ENCODE measurements at regions not wholly inside any gene's neighbourhood (a gene's known extent, or its start where the extent isn't known, plus 50 kb on each side); places are given as distances from the start of the nearest gene placed in this dataset.

DNA sequence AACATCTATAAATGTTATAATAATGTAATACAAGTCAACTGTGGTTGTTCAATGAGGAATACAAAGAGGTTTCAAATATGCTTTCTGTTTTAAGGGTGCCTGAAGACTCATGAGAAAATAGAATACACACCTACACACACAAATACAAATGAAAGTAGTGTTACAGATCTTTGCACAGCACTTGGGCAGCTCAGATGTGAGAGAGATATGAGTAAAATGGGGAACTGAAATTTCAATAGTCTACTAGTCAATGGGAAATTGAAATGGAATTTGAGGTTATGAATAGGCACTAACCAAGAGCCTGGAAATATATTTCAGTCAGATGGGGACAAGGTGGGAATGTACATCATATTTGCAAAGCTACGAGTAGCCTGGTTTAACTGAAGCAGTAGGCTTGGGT lies 96.6 kb downstream of the ISL1 start:
- TF ChIP-seq, protein P1, sequence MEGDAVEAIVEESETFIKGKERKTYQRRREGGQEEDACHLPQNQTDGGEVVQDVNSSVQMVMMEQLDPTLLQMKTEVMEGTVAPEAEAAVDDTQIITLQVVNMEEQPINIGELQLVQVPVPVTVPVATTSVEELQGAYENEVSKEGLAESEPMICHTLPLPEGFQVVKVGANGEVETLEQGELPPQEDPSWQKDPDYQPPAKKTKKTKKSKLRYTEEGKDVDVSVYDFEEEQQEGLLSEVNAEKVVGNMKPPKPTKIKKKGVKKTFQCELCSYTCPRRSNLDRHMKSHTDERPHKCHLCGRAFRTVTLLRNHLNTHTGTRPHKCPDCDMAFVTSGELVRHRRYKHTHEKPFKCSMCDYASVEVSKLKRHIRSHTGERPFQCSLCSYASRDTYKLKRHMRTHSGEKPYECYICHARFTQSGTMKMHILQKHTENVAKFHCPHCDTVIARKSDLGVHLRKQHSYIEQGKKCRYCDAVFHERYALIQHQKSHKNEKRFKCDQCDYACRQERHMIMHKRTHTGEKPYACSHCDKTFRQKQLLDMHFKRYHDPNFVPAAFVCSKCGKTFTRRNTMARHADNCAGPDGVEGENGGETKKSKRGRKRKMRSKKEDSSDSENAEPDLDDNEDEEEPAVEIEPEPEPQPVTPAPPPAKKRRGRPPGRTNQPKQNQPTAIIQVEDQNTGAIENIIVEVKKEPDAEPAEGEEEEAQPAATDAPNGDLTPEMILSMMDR (conservative IDR thresholded peaks at IDR 0.05; ENCODE audit: low read depth in 2 of 2), result no peak
- TF ChIP-seq CREB1 (CRISPR knock-in tag; IDR thresholded peaks at IDR 0.05; ENCODE audit: low read depth) (no peak), EZH2phosphoT487 (IDR thresholded peaks at IDR 0.05; ENCODE audit: unreplicated experiment) (no peak), EZH2 (IDR thresholded peaks at IDR 0.05; ENCODE audit: low read depth, unreplicated experiment) (no peak), POLR2AphosphoS5 (IDR thresholded peaks at IDR 0.05; ENCODE audit: low read depth) (no peak), ZNF331 (CRISPR knock-in tag; IDR thresholded peaks at IDR 0.05; ENCODE audit: low read depth) (no peak), ZNF114 (CRISPR knock-in tag; IDR thresholded peaks at IDR 0.05) (no peak), NANOG (IDR thresholded peaks at IDR 0.05; ENCODE audit: borderline replicate concordance) (no peak), JUNB (IDR thresholded peaks at IDR 0.05; ENCODE audit: unreplicated experiment) (no peak), STAT1 (IDR thresholded peaks at IDR 0.05; ENCODE audit: unreplicated experiment) (no peak)
- TF ChIP-seq, protein P2, sequence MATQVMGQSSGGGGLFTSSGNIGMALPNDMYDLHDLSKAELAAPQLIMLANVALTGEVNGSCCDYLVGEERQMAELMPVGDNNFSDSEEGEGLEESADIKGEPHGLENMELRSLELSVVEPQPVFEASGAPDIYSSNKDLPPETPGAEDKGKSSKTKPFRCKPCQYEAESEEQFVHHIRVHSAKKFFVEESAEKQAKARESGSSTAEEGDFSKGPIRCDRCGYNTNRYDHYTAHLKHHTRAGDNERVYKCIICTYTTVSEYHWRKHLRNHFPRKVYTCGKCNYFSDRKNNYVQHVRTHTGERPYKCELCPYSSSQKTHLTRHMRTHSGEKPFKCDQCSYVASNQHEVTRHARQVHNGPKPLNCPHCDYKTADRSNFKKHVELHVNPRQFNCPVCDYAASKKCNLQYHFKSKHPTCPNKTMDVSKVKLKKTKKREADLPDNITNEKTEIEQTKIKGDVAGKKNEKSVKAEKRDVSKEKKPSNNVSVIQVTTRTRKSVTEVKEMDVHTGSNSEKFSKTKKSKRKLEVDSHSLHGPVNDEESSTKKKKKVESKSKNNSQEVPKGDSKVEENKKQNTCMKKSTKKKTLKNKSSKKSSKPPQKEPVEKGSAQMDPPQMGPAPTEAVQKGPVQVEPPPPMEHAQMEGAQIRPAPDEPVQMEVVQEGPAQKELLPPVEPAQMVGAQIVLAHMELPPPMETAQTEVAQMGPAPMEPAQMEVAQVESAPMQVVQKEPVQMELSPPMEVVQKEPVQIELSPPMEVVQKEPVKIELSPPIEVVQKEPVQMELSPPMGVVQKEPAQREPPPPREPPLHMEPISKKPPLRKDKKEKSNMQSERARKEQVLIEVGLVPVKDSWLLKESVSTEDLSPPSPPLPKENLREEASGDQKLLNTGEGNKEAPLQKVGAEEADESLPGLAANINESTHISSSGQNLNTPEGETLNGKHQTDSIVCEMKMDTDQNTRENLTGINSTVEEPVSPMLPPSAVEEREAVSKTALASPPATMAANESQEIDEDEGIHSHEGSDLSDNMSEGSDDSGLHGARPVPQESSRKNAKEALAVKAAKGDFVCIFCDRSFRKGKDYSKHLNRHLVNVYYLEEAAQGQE (IDR thresholded peaks at IDR 0.05; ENCODE audit: unreplicated experiment), result no peak
- TF ChIP-seq, protein P3, sequence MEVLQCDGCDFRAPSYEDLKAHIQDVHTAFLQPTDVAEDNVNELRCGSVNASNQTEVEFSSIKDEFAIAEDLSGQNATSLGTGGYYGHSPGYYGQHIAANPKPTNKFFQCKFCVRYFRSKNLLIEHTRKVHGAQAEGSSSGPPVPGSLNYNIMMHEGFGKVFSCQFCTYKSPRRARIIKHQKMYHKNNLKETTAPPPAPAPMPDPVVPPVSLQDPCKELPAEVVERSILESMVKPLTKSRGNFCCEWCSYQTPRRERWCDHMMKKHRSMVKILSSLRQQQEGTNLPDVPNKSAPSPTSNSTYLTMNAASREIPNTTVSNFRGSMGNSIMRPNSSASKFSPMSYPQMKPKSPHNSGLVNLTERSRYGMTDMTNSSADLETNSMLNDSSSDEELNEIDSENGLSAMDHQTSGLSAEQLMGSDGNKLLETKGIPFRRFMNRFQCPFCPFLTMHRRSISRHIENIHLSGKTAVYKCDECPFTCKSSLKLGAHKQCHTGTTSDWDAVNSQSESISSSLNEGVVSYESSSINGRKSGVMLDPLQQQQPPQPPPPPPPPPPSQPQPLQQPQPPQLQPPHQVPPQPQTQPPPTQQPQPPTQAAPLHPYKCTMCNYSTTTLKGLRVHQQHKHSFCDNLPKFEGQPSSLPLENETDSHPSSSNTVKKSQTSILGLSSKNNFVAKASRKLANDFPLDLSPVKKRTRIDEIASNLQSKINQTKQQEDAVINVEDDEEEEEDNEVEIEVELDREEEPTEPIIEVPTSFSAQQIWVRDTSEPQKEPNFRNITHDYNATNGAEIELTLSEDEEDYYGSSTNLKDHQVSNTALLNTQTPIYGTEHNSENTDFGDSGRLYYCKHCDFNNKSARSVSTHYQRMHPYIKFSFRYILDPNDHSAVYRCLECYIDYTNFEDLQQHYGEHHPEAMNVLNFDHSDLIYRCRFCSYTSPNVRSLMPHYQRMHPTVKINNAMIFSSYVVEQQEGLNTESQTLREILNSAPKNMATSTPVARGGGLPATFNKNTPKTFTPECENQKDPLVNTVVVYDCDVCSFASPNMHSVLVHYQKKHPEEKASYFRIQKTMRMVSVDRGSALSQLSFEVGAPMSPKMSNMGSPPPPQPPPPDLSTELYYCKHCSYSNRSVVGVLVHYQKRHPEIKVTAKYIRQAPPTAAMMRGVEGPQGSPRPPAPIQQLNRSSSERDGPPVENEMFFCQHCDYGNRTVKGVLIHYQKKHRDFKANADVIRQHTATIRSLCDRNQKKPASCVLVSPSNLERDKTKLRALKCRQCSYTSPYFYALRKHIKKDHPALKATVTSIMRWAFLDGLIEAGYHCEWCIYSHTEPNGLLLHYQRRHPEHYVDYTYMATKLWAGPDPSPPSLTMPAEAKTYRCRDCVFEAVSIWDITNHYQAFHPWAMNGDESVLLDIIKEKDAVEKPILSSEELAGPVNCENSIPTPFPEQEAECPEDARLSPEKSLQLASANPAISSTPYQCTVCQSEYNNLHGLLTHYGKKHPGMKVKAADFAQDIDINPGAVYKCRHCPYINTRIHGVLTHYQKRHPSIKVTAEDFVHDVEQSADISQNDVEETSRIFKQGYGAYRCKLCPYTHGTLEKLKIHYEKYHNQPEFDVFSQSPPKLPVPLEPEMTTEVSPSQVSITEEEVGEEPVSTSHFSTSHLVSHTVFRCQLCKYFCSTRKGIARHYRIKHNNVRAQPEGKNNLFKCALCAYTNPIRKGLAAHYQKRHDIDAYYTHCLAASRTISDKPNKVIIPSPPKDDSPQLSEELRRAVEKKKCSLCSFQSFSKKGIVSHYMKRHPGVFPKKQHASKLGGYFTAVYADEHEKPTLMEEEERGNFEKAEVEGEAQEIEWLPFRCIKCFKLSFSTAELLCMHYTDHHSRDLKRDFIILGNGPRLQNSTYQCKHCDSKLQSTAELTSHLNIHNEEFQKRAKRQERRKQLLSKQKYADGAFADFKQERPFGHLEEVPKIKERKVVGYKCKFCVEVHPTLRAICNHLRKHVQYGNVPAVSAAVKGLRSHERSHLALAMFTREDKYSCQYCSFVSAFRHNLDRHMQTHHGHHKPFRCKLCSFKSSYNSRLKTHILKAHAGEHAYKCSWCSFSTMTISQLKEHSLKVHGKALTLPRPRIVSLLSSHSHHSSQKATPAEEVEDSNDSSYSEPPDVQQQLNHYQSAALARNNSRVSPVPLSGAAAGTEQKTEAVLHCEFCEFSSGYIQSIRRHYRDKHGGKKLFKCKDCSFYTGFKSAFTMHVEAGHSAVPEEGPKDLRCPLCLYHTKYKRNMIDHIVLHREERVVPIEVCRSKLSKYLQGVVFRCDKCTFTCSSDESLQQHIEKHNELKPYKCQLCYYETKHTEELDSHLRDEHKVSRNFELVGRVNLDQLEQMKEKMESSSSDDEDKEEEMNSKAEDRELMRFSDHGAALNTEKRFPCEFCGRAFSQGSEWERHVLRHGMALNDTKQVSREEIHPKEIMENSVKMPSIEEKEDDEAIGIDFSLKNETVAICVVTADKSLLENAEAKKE (CRISPR knock-in tag; IDR thresholded peaks at IDR 0.05), result no peak
- TF ChIP-seq, protein P4, sequence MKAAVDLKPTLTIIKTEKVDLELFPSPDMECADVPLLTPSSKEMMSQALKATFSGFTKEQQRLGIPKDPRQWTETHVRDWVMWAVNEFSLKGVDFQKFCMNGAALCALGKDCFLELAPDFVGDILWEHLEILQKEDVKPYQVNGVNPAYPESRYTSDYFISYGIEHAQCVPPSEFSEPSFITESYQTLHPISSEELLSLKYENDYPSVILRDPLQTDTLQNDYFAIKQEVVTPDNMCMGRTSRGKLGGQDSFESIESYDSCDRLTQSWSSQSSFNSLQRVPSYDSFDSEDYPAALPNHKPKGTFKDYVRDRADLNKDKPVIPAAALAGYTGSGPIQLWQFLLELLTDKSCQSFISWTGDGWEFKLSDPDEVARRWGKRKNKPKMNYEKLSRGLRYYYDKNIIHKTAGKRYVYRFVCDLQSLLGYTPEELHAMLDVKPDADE (IDR thresholded peaks at IDR 0.05), result no peak
